HL-60/S4 treated with phorbol 12-myristate 13-acetate at 8.2 ng/mL for 4 days and 3 days (cell line): ENCODE measurements at regions not wholly inside any gene's neighbourhood (a gene's known extent, or its start where the extent isn't known, plus 50 kb on each side); places are given as distances from the start of the nearest gene placed in this dataset.

Source experiments
- in situ Hi-C: fragments of 300-500 bp; cut with MboI; formaldehyde crosslinking; loops from 2 replicates; pipeline ENCODE4 v1.15.0; 2022; ENCODE audit warnings: low sequenced_read_pairs

DNA sequence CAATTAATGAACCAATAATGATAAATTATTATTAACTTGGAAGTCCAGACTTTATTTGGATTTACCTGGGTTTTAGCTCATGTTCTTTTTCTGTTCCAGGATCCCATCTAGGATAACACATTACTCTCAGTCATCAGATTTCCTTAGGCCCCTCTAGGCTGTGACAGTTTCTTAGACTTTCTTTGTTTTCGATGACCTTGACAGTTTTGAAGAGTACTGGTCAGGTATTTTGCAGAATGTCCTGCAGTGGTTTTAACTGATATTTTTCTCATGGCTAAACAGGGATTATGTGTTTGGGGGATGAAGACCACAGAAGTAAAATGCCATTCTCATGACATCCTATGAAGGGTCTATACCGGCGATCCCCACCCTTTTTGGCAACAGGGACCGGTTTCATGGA is 144.0 kb downstream of the NAV1 start:
- in situ Hi-C loops = no loop called here

DNA sequence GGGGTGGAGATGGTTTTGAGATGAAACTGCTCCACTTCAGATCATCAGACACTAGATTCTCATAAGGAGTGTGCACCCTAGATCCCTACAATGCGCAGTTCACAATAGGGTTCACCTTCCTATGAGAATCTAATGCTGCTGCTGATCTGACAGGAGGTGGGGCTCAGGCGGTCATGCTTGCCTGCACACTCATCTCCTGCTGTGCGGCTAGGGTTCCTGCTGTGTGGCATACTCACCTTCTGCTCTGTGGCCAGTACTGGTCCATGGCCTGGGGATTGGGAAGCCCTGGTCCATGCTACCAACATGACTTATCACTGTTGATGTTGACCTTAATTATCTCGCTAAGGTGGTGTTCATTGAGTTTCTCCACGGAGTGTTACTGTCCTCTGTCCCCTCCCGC is 144.5 kb downstream of the NAV1 start:
- in situ Hi-C loops = no loop called here

DNA sequence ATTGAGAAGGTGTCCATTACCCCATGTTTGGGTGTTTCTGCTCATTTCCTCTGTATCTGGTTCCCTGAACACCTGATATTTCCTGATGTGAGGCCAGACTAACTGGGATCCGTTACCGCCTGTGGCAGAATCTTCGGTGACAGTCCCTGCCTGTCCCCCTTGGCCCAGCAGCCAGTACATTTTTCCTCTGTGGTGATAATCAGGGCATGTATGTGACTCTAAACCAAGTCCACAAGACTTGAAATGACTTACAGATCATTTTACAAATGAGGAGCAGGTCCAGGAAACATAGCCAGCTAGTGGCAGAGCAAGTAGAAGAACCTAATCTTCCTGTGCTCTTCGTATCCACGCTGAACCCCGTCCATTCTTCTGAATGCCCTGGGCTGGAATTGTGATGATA is 143.5 kb upstream of the IPO9 start:
- in situ Hi-C loops = no loop called here

DNA sequence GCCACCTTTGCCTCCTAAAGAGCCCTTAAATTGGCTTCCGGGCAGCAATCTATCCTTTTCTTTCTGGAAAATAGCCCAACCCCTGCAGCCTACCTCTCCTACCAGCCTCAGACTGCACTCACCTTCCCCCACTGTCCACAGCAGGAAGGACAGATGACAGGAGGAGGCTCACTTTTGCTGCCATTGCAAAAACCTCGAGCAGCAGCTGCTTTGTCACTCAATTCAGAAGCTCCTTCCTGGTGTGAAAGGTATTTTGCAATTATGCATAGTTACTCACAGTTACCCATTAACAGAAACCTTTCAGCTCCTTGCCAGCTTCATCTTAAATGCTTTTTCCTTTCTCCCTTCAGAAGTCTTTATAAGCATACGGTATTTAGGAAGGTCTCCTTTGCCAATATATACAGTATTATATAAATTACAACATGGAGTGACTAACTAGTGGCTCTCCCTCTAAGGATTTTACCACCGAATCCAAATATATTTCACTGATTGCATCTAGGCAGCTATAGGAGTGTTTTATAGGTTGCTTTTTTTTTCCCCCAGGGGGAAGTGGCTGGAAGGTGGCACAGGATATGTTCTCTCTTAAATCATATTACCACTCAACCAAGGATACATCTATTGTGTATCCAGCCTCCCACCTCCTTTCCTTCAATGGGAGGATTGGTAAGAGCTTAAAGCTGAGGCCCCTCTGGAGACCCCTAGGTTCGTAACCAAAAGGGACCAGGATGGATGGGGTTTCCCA is 142.1 kb upstream of the IPO9 start:
- in situ Hi-C loops = no loop called here

DNA sequence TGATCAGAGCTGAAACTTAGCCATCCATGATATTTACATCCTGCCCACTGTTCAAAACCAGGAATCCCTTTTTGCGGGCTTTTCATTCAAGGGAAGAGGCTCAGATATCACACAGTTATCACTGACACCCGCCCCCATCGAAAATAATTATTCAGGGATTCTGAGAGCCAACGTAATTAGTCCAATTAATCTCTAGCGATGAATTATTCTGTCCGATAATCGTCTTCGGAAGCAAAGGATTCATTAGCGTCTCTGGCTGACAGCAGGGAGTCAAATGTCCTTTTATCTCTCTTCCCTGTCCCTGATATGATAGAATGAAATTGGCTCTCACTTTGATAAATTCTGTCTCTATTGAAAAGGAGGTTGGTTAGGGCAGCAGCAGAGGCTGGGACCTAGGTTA is 140.4 kb upstream of the IPO9 start:
- in situ Hi-C loops = no loop called here

DNA sequence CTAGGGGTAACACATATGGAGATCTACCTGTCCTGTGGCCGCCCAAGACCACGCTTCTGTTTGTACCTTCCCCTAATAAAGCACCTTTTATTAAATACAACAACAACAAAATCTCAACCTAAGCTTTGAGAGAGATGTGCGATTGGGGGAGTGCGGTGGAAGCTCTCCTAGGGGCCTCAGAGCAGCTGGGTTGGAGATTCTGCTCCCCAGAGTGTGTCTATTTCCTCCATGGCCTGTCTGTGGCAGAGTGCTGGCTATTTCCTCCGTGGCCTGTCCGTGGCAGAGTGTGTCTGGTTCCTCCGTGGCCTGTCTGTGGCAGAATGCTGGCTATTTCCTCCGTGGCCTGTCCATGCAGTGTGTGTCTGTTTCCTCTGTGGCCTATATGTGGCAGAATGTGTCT is 139.3 kb upstream of the IPO9 start:
- in situ Hi-C loops = no loop called here

DNA sequence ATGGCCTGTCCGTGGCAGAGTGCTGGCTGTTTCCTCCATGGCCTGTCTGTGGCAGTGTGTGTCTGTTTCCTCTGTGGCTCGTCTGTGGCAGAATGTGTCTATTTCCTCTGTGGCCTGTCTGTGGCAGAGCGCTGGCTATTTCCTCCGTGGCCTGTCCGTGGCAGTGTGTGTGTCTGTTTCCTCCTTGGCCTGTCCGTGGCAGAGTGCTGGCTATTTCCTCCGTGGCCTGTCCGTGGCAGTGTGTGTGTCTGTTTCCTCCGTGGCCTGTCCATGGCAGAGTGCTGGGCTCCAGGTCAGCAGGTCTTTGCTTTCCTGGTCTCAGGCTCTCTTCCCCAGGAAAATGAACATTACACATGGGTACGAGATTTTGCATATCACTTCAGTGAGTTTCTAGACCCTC is 138.4 kb upstream of the IPO9 start:
- in situ Hi-C loops = no loop called here

DNA sequence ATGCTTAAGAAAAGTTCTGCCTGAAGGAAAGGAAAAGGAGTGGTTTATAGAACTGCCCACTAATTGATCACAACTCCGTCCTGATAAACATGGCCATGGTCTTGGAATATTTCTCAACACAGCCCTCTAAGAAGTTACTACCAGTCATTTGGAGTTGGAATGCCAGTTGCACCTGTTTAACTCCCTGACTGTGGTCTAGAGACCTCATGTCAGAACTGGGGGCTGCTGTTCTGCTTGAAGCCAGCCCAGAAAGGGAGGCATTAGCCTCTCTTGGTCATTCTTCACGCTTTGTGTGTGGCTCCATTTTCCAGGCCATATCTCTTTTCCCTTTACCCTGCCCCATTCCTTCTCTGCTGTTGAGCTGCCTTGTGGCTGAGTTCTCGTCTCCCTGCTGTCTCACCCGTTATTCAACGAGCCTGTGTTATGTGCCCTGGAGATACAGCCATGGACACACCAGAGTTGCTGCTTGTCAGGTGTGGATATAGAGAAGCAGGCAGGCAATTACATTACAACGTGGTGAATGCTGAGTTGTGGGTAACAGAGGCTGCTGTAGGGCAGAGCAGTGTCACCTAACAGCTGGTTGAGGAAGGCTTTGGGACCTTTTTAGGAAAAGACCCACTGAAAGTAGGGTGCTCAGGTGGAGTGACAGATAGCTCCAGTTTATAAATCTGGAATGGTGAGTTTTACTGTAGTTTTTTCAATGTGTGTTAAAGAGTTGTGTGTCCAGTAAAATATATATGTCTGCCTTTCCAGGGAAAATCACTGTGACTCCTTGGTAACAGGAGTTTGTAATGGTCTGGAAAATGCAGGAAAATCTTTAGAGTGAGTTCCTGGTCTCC is 137.0 kb upstream of the IPO9 start:
- in situ Hi-C loops = no loop called here

DNA sequence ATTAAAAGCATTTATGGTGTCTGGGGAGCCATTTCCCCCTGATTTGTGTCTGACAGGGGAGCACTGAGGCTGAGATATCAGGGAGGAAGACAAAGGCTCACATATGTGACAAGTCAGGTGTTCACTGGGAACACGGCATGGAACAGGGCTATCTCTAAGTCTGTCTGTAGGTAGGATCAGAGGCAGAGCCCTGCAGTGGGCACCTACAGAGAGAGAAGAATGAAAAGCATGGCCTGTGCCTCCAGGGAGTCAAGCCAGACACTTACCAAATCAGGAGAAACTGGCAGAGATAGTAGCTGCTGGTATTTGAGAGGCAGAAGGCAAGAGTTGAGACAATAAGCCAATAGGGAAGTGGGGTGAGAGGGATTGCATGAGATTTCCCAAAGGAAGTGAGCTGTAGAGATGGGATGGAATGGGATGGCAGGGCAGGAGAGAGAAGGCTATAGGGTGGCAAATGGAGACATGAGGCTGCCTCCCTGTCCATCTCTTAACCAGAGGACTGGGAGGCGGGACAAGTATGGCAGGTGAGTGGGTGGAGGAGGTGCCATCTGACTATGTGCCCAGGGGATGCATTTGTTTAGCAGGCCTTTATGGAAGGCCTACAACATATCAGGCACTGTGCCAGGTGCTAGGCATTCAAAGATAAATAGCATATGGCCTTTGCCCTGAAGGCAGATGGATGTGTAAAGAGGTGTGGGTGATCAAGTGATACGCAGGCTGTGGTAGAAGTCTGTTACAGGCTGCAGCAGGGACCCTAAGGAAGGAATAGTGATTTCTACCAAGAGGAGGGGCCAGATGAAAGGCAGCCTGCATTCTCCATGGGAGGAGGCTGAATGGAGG is 136.2 kb upstream of the IPO9 start:
- in situ Hi-C loops = no loop called here

DNA sequence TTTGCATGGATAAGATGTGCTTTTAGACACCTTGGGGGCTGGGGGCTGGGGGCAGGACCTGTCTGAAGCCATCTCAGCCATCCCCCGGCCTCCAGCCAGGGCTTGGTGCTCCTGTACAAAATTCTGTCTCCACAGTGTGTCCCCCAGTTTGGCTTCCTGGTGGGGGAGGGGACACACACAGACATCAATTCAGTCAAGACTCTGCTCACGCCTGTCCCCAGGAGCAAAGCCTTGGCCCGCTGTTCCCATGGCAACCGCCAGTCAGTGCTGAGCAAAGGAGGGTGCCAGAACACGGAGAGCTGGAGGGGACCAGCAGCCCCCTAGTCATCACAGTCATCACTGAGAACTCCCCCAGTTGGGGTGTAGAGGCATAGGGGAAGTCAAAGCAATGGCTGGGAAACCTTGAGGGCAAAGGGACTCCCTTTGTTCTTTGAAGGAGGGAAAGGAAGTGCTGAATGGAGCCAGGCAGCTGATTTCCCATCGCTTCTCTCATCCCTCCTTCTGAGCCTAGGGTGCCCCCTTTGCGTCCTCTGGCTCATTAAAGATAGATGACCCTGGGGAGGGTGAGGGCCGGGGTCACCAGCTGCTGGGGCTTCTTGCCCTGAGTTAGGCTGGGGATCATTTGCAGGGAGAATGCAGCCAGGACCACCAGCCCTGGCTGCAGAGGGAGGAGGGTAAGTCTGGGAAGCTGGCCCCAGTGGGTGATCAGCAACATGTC is 134.9 kb upstream of the IPO9 start:
- in situ Hi-C loops = no loop called here

DNA sequence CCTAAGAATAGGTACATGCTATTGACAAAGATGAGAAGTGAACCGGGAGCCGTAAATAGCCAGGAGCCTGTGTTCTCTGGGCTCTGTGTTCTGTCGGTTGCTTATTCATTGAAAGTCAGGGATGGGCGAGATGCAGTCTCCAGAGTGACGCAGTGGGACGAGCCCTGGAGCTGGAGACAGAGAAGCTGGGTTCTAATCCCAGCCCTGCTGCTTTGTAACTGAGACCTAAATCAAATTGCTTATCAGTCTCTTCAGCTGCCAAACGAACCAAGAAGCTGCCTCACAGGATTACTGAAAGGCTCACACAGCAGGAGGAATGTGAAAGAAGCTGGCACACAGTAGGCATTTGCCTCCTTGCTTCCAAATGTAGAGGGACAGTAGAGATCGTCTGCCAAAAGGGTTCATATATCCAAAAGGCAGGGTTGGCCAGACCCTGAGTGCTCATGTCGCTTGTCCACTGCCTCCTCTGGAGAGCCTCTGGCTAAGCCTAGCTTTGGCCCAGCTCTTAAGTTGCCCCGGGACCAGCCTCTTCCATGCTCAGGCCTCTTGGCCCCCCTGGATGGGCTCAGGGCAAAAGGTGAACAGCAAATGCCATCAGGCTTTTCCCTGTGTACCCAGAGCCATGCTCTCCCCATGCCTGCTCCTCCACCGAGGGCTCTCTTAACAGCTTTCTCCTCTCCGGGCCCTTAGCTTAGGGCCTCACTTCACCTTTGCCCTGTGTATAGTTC is 134.2 kb upstream of the IPO9 start:
- in situ Hi-C loops = no loop called here

DNA sequence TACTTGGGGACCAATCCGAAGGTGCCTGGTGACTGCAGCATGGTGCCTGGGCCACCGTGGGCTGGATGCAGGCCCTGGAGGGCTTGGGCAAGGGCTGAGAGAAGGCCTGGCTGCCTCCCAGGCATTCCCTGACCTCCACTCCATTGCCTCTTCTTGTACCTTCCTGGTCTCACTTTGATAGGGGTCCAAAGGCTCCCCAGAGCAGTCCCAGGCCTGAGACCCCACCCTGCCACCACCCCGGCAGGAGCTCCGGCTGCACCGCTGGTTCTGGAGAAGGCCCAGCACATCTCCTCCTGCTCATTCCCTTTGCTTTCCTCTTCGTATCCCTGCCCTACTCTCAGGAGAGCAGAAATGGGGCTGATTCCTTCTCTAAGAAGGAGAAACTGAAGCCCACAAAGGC is 133.3 kb upstream of the IPO9 start:
- in situ Hi-C loops = no loop called here

DNA sequence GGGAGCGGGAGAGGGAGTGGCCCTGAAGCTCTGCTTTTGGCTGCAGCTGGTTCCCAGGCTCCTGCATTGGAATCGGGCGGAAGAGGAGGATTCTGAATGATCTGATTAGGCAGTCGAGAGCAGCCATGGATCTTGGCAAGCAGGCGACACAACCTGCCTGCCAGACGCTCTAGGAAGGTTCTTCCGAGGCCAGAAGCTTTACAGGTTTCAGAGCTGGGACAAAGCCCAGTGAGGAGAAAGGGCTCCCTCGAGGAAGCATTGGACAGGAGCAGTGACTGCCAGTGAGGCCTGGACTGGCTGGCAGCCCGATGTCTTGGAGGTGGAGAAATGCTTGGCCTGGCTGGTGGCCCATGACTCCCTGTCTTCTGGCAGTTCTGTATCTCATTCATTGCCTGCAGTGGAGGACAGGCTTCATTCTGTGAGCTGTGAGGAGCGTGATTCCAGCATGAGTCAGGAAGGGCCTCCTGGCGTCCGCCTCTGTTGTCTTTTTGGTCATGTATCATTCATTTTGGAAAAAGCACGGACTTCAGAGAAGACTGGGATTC is 132.7 kb upstream of the IPO9 start:
- in situ Hi-C loops = no loop called here

DNA sequence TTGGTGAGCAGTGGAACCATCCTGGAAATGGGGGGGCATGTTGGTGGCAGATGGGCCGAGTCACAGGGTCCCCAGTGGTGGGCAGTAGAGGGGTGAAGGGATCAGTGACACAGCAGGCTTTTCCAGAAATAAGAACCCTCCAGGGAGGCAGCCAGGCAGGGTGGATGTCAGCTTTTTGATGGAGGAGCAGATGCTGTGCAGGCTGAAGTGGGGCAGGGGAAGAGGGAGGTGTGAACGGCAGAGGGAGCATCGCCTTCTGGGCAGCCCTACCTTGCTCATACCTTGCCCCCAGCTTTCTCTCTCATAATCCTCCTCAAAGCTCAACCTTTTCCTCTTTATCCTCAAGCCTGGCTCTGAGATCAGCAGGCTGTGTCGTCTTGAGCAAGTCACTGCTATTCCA is 131.8 kb upstream of the IPO9 start:
- in situ Hi-C loops = no loop called here

DNA sequence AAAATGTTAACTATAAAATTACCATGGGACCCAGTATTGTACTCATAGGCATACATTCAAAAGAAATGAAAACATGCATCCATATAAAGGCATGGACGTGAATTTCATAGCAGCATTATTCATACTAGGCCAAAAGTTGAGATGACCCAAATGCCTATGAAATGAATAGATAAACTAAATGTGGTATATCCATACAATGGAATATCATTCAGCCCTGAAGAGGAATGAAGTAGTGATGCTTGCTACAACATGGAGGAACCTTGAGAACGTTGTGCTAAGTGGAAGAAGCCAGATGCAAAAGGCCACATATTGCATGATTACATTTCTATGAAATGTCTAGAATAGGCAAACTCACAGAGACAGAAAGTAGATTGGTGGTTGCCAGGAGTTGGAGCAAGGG is 127.1 kb upstream of the IPO9 start:
- in situ Hi-C loops = loop anchor here (10.0 kb wide), 1 partner anchor 137 kb away; no protein-coding TSS in a partner anchor

DNA sequence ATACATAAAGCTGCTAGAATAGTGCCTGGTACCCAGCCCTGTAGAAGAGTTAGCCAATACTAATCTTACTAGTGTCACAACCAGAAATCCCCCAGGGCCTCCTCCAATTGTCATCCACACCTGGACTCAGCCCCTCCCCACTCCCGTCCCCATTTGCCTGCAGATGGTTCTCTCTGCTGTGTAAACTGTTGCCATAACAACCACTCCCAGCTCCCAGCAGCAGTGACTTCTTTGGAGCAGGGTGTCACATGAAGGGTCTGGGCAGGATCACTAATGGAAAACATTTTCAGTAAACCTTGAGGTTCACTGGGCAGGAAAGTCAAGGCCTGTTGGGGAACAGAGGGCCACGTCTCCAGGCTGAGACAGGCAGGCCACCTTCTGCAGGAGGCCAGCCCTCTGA is 126.0 kb upstream of the IPO9 start:
- in situ Hi-C loops = loop anchor here (10.0 kb wide), 1 partner anchor 138 kb away; no protein-coding TSS in a partner anchor

DNA sequence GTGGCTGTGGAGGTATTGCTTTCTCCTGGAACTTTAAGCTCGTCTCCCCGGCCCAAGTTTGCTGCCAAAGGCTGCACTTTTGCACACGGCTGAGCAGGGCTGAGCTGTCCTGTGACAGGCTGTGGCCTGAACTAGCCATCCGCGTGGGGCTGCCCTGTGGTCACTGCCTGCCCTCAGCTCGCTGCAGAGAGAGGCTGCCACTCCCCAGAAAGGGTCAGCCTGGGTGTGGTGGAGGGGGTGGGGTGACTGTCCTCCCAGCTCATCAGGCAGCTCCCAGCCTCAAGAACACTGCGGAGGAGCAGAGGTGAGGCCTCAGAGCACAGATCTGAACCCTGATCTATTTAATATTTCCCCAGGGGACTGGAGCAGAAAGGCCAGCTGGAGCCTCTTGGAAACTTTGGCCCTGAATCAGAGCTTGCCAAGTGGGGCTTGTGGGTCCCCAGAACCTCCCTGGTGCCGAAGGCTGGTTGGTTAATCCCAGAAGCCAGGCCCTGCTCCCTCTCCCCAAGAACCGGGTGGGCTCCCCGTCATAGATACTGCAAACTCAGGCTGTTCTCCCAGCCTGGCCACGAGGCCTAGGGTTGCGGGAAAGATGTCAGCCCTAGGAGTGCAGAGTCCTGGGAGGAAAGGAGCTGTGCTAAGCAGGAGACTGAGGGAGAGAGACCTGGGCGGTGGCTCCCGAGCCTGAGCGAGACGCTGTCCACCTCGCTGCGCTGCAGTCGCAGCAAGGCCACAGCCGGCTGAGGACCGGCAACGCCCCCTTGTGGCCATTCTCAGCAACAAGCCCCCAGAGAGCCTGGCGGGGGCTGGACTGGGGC is 125.1 kb upstream of the IPO9 start:
- in situ Hi-C loops = loop anchor here (10.0 kb wide), 1 partner anchor 139 kb away; no protein-coding TSS in a partner anchor

DNA sequence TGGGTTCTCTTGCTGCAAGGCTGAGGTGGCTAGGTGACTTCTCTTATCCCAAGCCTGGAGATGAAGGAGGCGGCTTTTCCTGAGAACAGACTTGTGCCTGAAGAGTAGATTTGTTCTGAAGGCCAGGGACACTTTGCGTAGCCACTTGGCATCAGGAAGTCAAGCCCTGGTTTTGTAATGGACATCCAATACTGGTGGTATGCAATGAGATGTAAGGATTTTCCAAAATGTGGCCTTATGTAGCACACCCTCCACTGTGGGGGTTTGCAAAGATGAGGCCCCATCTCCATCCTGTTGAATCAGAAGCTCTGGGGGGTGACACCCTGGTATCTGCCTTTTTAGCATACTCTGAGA is 124.5 kb upstream of the IPO9 start:
- in situ Hi-C loops = loop anchor here (10.0 kb wide), 1 partner anchor 140 kb away; no protein-coding TSS in a partner anchor

DNA sequence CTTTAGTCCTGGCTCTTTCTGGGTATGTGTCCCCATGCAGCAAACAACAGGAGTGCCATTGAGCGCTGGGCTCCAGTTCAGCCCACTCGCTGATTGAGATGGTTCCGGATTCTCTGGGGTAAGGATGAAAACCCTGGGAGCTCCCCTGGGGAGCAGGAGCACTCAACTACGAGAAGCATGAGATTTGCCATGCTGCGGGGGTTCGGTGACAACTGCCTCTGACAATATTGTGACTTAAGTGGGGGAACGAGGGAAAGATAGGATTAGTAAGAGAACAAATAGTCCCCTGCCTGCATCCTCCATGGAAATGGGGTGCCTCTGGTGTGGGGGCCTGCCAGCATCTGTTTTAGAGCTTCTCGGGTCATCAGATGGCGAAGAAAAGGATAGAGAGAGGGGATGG is 123.6 kb upstream of the IPO9 start:
- in situ Hi-C loops = loop anchor here (10.0 kb wide), 1 partner anchor 141 kb away; no protein-coding TSS in a partner anchor
